GM21528 (cell line): ENCODE measurements at regions not wholly inside any gene's neighbourhood (a gene's known extent, or its start where the extent isn't known, plus 50 kb on each side); places are given as distances from the start of the nearest gene placed in this dataset.

Experiments
- ATAC-seq: cut with Tn5 transposase; IDR thresholded peaks from one replicate; pipeline ENCODE4 v1.9.1; 2021; ENCODE audit warnings: mild to moderate bottlenecking, moderate library complexity; ENCODE audit not compliant: unreplicated experiment, low FRiP score

DNA sequence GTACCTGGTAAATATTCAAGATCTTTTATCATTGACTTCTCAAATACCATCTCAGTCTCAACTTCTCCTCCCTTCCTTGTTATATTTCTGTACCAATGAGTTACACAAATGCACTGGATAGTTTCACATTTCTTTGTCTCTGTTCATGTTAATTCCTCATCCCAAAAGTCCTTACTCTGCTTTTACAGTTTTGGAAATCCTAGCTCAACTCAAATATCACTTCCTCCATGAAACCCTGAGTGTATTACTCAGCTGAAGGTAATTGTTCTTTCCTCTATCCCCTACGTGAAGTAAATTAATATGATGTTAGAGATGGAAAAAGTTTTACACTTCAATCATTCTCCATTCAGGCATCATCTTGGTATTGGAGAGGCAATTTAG is 241.5 kb downstream of the TLE4 start:
- ATAC-seq: no peak

- ATAC-seq: peak; percentile 85
These were observed 240.9 kb downstream of the TLE4 start for GRCh38 chr9:79812507-79813257.

- peak; percentile 21 for ATAC-seq
These were observed 240.3 kb downstream of the TLE4 start for GRCh38 chr9:79812099-79812498.

- ATAC-seq: no peak
These were observed 238.2 kb downstream of the TLE4 start for GRCh38 chr9:79809931-79810330.

DNA sequence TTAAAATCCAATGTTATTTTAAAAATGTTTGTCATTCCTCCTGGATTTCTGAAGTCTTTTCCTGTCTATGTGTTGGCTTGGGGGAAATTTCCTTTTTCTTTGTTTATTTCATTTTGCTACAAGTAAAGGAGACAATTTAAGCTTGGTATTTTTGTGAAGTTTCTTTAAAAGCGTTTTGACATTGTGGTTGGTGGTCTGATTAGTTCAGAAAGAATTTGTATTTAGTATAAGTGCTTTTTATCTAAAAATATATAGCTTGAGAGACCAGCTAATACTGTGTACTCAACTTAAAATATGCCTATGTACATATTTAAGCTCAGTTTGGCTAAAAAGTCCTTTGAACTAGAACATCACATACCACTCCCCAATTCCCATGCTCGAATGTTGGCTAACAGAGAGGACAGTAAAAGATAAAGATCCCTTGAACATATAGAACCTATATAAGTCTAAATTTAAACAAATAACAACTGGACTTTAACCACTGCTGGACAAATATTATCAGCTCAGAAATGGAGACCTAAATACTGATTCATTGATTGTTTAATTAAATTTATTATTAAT is 237.6 kb downstream of the TLE4 start:
- no peak for ATAC-seq

DNA sequence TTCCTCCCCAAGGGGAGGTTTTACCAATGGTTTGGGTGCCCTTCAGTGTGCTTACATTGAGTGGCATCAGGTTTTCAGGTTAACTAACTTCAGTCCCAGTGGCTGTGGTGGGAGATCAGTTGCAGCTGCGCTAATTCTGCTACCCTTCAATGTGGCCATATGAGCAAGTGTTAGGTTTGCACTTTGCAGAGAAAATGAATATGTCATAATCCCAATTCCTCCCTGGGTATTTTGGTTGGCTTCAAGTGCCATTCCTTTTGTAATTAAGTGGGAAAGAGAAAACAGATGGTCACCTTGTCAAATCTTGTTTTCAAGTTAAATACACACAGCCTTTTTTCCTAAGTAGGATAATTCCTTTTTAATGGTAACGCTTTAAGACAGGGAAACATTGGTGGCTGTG is 236.2 kb downstream of the TLE4 start:
- no peak for ATAC-seq

GRCh38 chr9:79806086-79806485 is 234.3 kb downstream of the TLE4 start:
- no peak for ATAC-seq

- ATAC-seq: no peak
These were observed 229.7 kb downstream of the TLE4 start for GRCh38 chr9:79801459-79801858.

- ATAC-seq: no peak
These were observed 228.8 kb downstream of the TLE4 start for GRCh38 chr9:79800578-79800977.

DNA sequence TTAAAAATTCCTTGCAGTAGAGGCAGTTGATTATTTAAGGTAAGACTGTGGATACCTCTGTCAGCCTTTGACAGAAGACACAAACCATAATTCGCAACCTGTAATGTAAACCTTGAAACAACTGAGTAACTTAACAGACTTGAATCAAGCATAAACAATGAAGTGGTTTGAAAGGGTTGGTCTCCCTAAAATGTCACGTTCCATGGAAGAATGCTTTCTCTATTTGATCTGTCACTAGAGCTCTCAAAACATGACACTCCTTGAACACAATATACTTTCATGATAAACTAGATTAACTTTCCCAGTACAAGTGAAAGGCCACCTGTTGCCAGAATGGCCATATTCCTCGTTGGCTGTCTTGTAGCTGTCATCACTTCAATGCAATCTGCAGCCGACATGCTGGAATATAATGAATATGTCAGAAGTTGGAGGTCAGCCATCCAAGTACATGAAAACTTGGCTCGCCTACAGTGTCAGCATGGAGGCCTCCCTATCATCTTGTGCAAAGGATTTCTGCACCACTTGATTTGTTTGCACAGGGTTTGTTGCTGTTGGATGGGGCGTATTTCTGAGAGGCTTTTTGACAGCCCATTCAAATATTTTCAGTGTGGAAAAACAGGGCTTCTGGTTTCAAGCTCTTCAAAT is 228.0 kb downstream of the TLE4 start:
- no peak for ATAC-seq

GRCh38 chr9:79798450-79798849 is 226.7 kb downstream of the TLE4 start:
- no peak for ATAC-seq

- no peak for ATAC-seq
These were observed 224.6 kb downstream of the TLE4 start for GRCh38 chr9:79796411-79796810.

GRCh38 chr9:79788662-79789061 is 216.9 kb downstream of the TLE4 start:
- no peak for ATAC-seq

GRCh38 chr9:79781263-79781662 is 209.5 kb downstream of the TLE4 start:
- ATAC-seq: no peak

- no peak for ATAC-seq
These were observed 208.8 kb downstream of the TLE4 start for GRCh38 chr9:79780559-79780958.

DNA sequence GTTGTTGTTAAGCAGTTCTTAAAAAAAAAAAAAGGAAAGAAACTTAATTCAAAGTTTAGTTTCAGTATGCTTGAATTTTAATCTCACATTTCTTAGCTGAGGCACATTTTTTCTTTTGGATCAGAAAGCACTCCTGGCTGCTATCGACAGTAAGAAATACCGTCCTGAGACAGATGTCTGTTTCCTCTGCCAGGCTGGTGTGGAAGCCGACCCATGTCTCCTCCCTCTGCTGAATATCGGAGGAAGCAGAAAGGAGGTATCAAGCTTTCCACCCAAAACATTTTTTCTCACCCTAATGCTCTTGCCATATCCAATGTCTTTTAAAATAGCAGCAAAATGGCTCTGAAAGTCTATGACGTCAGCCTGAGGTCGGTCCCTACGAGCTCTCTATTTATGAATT is 208.1 kb downstream of the TLE4 start:
- no peak for ATAC-seq

DNA sequence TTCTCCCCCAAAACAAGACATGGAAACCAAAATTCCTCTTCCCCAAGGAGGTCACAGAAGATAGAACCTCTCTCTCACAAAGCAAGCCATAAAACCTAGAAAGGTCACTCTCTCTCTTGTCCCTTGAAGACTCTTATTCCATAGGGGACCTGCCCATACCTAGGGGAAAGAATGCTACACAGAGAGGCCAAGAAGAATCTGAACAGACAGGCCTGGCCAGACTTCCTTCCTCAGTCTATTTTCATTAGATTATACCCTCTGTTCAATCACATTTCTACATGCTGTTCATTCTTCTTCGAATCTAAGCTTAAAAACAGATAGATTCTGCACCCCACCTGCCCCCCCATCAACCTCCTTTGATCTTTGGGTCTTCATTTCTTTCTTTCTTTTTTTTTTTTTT is 206.8 kb downstream of the TLE4 start:
- ATAC-seq: no peak

- ATAC-seq: no peak
These were observed 204.8 kb downstream of the TLE4 start for GRCh38 chr9:79776581-79776980.
